Aorta (tissue), 5 donors: ENCODE measurements at regions not wholly inside any gene's neighbourhood (a gene's known extent, or its start where the extent isn't known, plus 50 kb on each side); places are given as distances from the start of the nearest gene placed in this dataset.

Experiments
- ATAC-seq: fragments of 200-7000 bp; cut with Tn5 transposase; one replicate; pipeline ENCODE4 v1.9.1; 2022; ENCODE audit warnings: moderate library complexity; ENCODE audit not compliant: low FRiP score
- DNase-seq, 2 donors: peaks; one replicate each; pipeline ENCODE4 v3.0.0-alpha.2; 2020
- H3K27ac ChIP-seq, 2 donors: one replicate each; pipeline ENCODE4 v1.5.1; 2013; ENCODE audit warnings: low read length in 2 of 2, mild to moderate bottlenecking in 2 of 2, moderate library complexity in 2 of 2, control low read depth in 1 of 2, inconsistent platforms in 1 of 2, low read depth in 1 of 2
- H3K27me3 ChIP-seq, 2 donors: one replicate each; pipeline ENCODE4 v1.6.1; 2013; ENCODE audit warnings: control low read depth in 1 of 2, low read length in 1 of 2, mild to moderate bottlenecking in 1 of 2, moderate library complexity in 1 of 2; ENCODE audit not compliant: insufficient read depth in 2 of 2, control insufficient read depth in 1 of 2
- H3K36me3 ChIP-seq, 2 donors: one replicate each; pipeline ENCODE4 v1.6.1; 2013; ENCODE audit warnings: control low read depth in 1 of 2, low read length in 1 of 2, mild to moderate bottlenecking in 1 of 2; ENCODE audit not compliant: insufficient read depth in 2 of 2, control insufficient read depth in 1 of 2
- H3K4me1 ChIP-seq, 2 donors: one replicate each; pipeline ENCODE4 v1.6.1; 2013; ENCODE audit warnings: low read length in 2 of 2, control low read depth in 1 of 2, mild to moderate bottlenecking in 1 of 2, moderate library complexity in 1 of 2; ENCODE audit not compliant: insufficient read depth in 2 of 2, control insufficient read depth in 1 of 2
- H3K4me3 ChIP-seq, 2 donors: one replicate each; pipeline ENCODE4 v1.5.1; 2013; ENCODE audit warnings: low read length in 2 of 2, control low read depth in 1 of 2, mild to moderate bottlenecking in 1 of 2
- H3K9me3 ChIP-seq: one replicate; pipeline ENCODE4 v1.6.1; 2013; ENCODE audit warnings: mild to moderate bottlenecking, low read length; ENCODE audit not compliant: control insufficient read depth
- WGBS, 2 donors: extraction: QIAGEN DNeasy Blood & Tissue Kit; methylation state at CpG; one replicate each; pipeline ENCODE4 v1.1.7; 2013; 5-methylcytosine and 5-hydroxymethylcytosine counted together
- intact Hi-C, 2 donors: fragments of 100-400 bp; cut with DNase I; formaldehyde crosslinking; loops; one replicate each; pipeline versions ENCODE4 v1.14.2 to v1.15.0; 2022
- donor health status: healthy with polysubstance abuse.
- donor health status: Bipolar disorder and iron deficiency.
- donor health status: DM: no; HTN: no; CAD: no.
- donor health status: DM: no; HTN: no; CAD: no.
- donor health status: DM: yes; HTN: yes; CAD: no.

- peaks cover 2% of the 10 kb centered on the region for H3K9me3 ChIP-seq
- H3K36me3 ChIP-seq: no peaks in the 10 kb centered on the region
- DNase-seq (peak in 1 of 2 donors; percentile 60), ATAC-seq (no peak)
- intact Hi-C loops: no loop called here
- no peak overlapping the region for H3K27ac ChIP-seq
- WGBS, 2 donors: 84 to 91% methylated on average over 10 of the region's 10 CpGs
- H3K27me3 ChIP-seq: no peaks in the 10 kb centered on the region
- H3K4me1 ChIP-seq: no peaks in the 10 kb centered on the region
- H3K4me3 ChIP-seq: no peak overlapping the region
These were observed 1391.3 kb downstream of the TBC1D22A start for GRCh38 chr22:48153726-48154125.

GRCh38 chr22:48152916-48153315 lies 1390.5 kb downstream of the TBC1D22A start:
- Histone ChIP-seq H3K9me3 (no peaks in the 10 kb centered on the region), H3K4me3 (no peak overlapping the region), H3K27me3 (no peaks in the 10 kb centered on the region), H3K4me1 (no peaks in the 10 kb centered on the region), H3K27ac (no peak overlapping the region), H3K36me3 (no peaks in the 10 kb centered on the region)
- DNase-seq (peak in 1 of 2 donors; percentile 31), ATAC-seq (no peak)
- intact Hi-C loops: no loop called here
- 72 to 73% methylated on average over 16 of the region's 16 CpGs for WGBS, 2 donors

GRCh38 chr22:48152164-48152775 lies 1389.8 kb downstream of the TBC1D22A start:
- no peaks in the 10 kb centered on the region for H3K9me3 ChIP-seq
- no peak for DNase-seq

GRCh38 chr22:48151641-48152040 lies 1389.2 kb downstream of the TBC1D22A start:
- Histone ChIP-seq H3K27me3 (no peaks in the 10 kb centered on the region), H3K27ac (no peak overlapping the region), H3K9me3 (no peaks in the 10 kb centered on the region), H3K36me3 (no peaks in the 10 kb centered on the region), H3K4me3 (no peak overlapping the region), H3K4me1 (no peaks in the 10 kb centered on the region)
- ATAC-seq (no peak), DNase-seq (no peak)
- intact Hi-C loops: no loop called here
- WGBS, 2 donors: 85 to 88% methylated on average over 9 of the region's 9 CpGs

More at GRCh38 chr22:48152164-48152775, 1389.8 kb downstream of the TBC1D22A start:
- Histone ChIP-seq H3K4me3 (no peak overlapping the region), H3K27ac (no peak overlapping the region), H3K36me3 (no peaks in the 10 kb centered on the region), H3K4me1 (no peaks in the 10 kb centered on the region), H3K27me3 (no peaks in the 10 kb centered on the region)
- no peak for ATAC-seq
- 48 to 59% methylated on average over 16 of the region's 16 CpGs for WGBS, 2 donors
- intact Hi-C loops: no loop called here

- no peak overlapping the region for H3K27ac ChIP-seq
- WGBS, 2 donors: 57 to 67% methylated on average over 9 of the region's 9 CpGs
- H3K36me3 ChIP-seq: no peaks in the 10 kb centered on the region
- intact Hi-C loops: no loop called here
- H3K9me3 ChIP-seq: no peaks in the 10 kb centered on the region
- H3K4me1 ChIP-seq: no peaks in the 10 kb centered on the region
- H3K27me3 ChIP-seq: no peaks in the 10 kb centered on the region
- DNase-seq (no peak), ATAC-seq (no peak)
- no peak overlapping the region for H3K4me3 ChIP-seq
These were observed 1385.4 kb downstream of the TBC1D22A start for GRCh38 chr22:48147831-48148230.

GRCh38 chr22:48147404-48147803 lies 1385.0 kb downstream of the TBC1D22A start:
- H3K27me3 ChIP-seq: no peaks in the 10 kb centered on the region
- no peak for ATAC-seq
- WGBS, 2 donors: 8 to 15% methylated on average over 4 of the region's 4 CpGs

GRCh38 chr22:48146426-48146825 lies 1384.0 kb downstream of the TBC1D22A start:
- Histone ChIP-seq H3K36me3 (no peaks in the 10 kb centered on the region), H3K4me1 (no peaks in the 10 kb centered on the region), H3K9me3 (no peaks in the 10 kb centered on the region), H3K27me3 (no peaks in the 10 kb centered on the region), H3K4me3 (no peak overlapping the region), H3K27ac (no peak overlapping the region)
- DNase-seq: no peak
- WGBS, 2 donors: 82 to 85% methylated on average over 6 of the region's 6 CpGs
- no peak for ATAC-seq
- intact Hi-C loops: no loop called here

More at GRCh38 chr22:48147404-48147803, 1385.0 kb downstream of the TBC1D22A start:
- Histone ChIP-seq H3K4me1 (no peaks in the 10 kb centered on the region), H3K9me3 (no peaks in the 10 kb centered on the region), H3K4me3 (no peak overlapping the region), H3K36me3 (no peaks in the 10 kb centered on the region), H3K27ac (no peak overlapping the region)
- intact Hi-C loops: no loop called here
- DNase-seq: no peak

- intact Hi-C loops: no loop called here
- no peak overlapping the region for H3K4me3 ChIP-seq
- H3K4me1 ChIP-seq: no peaks in the 10 kb centered on the region
- 34 to 37% methylated on average over 7 of the region's 7 CpGs for WGBS, 2 donors
- H3K9me3 ChIP-seq: no peaks in the 10 kb centered on the region
- H3K27me3 ChIP-seq: no peaks in the 10 kb centered on the region
- DNase-seq: no peak
- no peak overlapping the region for H3K27ac ChIP-seq
- H3K36me3 ChIP-seq: no peaks in the 10 kb centered on the region
- ATAC-seq: no peak
These were observed 1383.3 kb downstream of the TBC1D22A start for GRCh38 chr22:48145738-48146137.

GRCh38 chr22:48144318-48144717 lies 1381.9 kb downstream of the TBC1D22A start:
- no peak overlapping the region for H3K4me3 ChIP-seq
- WGBS, 2 donors: 81 to 88% methylated on average over 4 of the region's 4 CpGs
- ATAC-seq (no peak), DNase-seq (no peak)
- no peaks in the 10 kb centered on the region for H3K4me1 ChIP-seq
- no peaks in the 10 kb centered on the region for H3K9me3 ChIP-seq
- no peaks in the 10 kb centered on the region for H3K36me3 ChIP-seq
- no peak overlapping the region for H3K27ac ChIP-seq
- H3K27me3 ChIP-seq: no peaks in the 10 kb centered on the region
- intact Hi-C loops: no loop called here
